GM12875 (cell line): ENCODE measurements at regions not wholly inside any gene's neighbourhood (a gene's known extent, or its start where the extent isn't known, plus 50 kb on each side); places are given as distances from the start of the nearest gene placed in this dataset.

ENCODE experiments used
- H3K4me3 ChIP-seq: one replicate; pipeline ENCODE4 v1.5.1; 2011; ENCODE audit warnings: low read depth, low read length, control low read depth
- CTCF ChIP-seq: IDR thresholded peaks from 2 replicates; pipeline ENCODE4 v1.5.1; 2011; ENCODE audit warnings: low read depth, mild to moderate bottlenecking, control low read depth, inconsistent platforms, low read length, moderate library complexity, borderline replicate concordance; ENCODE audit not compliant: insufficient read depth

DNA sequence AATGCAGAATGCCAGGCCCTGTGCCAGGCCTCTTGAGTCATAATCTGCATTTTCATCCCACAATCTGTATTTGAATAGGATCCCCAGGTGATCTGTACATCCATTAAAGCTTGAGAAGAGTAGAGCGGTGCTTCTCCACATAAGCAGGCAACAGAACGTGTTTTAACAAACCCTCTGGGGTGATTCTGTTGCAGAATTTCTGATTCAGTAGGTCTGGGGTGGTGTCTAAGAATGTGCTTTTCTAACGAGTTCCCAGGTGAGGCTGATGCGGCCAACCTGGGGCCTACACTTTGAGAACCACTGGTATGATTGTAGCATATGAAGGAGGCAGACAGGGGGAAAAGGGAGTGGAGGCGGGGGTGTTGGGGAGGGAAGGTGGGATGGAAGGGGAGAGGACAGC, 78.4 kb upstream of the POU3F1 start:
- TF ChIP-seq CTCF, result no peak
- no peak overlapping the region for H3K4me3 ChIP-seq

DNA sequence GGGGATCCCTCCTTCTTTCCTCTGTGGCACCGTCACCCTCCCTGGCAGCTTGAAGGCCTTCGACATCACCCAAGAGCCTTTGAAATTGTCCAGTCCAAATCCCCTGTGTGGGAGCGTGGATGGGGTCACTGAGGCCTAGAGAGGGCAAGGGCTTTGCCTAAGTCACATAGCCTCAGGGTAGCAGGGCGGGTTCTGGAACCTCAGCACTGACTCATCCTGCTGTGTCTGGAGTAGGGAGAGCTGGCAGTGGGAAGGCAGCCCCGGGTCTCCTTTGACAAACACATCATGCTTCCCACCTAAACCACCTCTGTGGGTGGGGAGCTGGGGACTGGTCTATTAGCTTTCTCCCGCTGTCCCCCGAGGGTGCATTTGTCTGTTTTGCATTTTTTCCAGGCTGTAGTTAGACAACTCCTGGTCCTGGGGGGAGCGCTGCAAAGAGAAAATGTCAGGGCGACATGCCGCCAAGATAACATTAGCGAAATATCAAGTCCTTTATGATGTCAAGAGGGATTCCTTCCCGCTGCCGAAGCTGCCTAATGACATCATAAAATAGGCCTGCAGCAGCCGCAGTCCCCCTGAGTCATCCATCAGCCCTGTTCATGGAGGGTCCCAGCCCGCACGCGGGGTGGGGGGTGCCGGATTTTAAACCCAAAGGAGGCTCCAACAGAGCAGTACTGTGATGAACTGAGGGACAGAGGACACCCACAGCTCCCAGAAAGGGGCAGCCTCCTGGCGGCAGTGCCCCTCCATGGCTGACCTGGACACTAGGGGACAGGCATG, 77.0 kb upstream of the POU3F1 start:
- no peak for TF ChIP-seq CTCF
- H3K4me3 ChIP-seq, result no peak overlapping the region

- TF ChIP-seq CTCF, result no peak
- no peak overlapping the region for H3K4me3 ChIP-seq
Measured at GRCh38 chr1:38121231-38121680, 74.7 kb upstream of the POU3F1 start.

DNA sequence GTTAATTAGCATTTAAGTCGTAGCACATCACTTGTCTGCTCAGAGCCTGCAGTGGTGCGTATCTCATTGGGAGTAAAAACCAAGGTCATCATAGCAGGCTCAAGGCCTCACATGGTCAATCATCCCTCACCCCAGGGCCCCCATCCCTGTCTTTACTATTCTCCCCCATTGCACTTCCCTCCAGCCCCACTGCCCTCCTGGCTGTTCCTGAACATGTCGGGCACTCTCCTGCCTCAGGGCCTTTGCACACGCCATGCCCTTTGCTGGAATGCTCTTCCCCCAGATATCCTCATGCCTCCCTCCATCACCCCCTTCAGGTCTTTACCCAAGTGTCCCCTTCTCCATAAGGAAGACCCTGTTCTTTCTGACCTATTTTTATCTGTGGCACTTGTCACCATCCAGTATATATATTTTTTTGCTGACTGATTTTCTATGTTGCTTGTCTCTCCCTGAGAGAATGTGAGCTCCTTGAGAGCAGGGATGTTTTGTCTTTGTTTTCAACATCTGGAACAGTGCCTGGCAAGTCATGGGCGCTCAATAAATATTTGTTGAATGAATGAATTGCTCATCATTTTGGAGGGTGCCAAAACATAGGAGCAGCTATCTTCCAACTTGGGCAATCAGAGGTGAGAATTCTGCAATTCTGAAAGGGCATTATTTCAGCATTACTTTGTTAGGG, 74.1 kb upstream of the POU3F1 start:
- TF ChIP-seq CTCF, result no peak
- no peak overlapping the region for H3K4me3 ChIP-seq

DNA sequence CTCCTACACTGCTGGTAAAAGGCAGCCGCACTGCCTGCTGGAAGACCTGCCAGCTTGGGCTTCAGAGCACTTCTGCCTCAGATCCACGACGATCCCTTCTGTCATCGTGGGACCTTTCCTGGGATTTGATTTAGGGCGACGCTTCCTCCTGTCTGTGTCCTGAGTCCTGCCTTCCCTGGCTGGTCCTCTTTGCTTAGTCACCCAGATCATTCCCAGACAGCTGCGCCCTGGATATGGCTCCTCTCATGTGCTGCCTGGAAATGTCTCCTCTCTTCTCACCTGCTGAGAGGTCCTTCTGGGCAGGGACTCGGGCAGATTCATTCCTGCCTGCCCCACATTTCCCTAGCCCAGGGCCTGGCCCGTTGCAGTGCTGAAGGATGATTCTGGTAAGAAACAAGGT, 72.4 kb upstream of the POU3F1 start:
- no peak for TF ChIP-seq CTCF
- no peak overlapping the region for H3K4me3 ChIP-seq

- no peak for TF ChIP-seq CTCF
- no peak overlapping the region for H3K4me3 ChIP-seq
Measured at GRCh38 chr1:38117444-38117887, 70.9 kb upstream of the POU3F1 start.
